ENCODE measurements at regions not wholly inside any gene's neighbourhood (a gene's known extent, or its start where the extent isn't known, plus 50 kb on each side); places are given as distances from the start of the nearest gene placed in this dataset.

GRCh38 chr10:108849688-108850087 is 1073.6 kb downstream of the XPNPEP1 start:
- TF ChIP-seq EZH2 (IDR thresholded peaks at IDR 0.05; ENCODE audit: borderline replicate concordance, low read length): no peak
- no peak for TF ChIP-seq CTCF (IDR thresholded peaks at IDR 0.05; ENCODE audit: low read length)

Data from OCI-LY1 (cell line).